ENCODE measurements at regions not wholly inside any gene's neighbourhood (a gene's known extent, or its start where the extent isn't known, plus 50 kb on each side); places are given as distances from the start of the nearest gene placed in this dataset.

DNA sequence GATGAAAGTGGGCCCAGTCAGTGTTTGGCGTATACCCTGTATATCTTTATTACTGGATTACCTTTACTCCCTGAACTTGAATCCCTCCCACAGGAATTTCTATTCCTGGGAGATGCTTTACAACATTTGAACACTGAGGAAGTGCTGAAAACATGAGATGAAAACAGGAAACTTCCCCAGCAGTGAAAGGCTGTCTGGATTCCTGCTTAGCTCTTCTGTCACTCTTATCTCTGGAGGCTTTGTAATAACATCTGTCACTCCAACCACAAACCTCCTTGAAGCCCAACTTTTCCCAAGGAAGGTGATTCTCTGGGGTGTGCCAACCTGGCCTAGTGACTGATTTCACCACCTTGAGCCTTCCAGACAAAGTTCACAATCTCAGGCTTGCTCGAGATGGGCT, 264.5 kb upstream of the BMP2 start:
- H3K9me3 ChIP-seq (ENCODE audit: control insufficient read depth, low read depth, low read length), result no peaks in the 10 kb centered on the region
- no peak overlapping the region for H3K23ac ChIP-seq (ENCODE audit: insufficient read length, low read depth, low read length)
- no peak overlapping the region for H3K4me2 ChIP-seq (ENCODE audit: insufficient read depth, insufficient read length, low read length)
- no peak overlapping the region for H3K27ac ChIP-seq (ENCODE audit: insufficient read length, low read depth, low read length)
- TF ChIP-seq, protein P1, sequence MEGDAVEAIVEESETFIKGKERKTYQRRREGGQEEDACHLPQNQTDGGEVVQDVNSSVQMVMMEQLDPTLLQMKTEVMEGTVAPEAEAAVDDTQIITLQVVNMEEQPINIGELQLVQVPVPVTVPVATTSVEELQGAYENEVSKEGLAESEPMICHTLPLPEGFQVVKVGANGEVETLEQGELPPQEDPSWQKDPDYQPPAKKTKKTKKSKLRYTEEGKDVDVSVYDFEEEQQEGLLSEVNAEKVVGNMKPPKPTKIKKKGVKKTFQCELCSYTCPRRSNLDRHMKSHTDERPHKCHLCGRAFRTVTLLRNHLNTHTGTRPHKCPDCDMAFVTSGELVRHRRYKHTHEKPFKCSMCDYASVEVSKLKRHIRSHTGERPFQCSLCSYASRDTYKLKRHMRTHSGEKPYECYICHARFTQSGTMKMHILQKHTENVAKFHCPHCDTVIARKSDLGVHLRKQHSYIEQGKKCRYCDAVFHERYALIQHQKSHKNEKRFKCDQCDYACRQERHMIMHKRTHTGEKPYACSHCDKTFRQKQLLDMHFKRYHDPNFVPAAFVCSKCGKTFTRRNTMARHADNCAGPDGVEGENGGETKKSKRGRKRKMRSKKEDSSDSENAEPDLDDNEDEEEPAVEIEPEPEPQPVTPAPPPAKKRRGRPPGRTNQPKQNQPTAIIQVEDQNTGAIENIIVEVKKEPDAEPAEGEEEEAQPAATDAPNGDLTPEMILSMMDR (conservative IDR thresholded peaks at IDR 0.05), result no peak
- Mint-ChIP-seq H3K4me3 (no peak overlapping the region), H3K4me1 (no peaks in the 10 kb centered on the region), H3K9me3 (peaks cover 5% of the 10 kb centered on the region in 2 experiments), H3K27ac (no peak overlapping the region), H3K27me3 (ENCODE audit: low read depth) (0 out of 2 replicates have a peak, but pooled peaks cover 2% of the 10 kb centered on the region), H3K36me3 (ENCODE audit: insufficient read depth in 1 of 3, low read depth in 3 of 3) (peaks cover 0 to 3% (median 0%) of the 10 kb centered on the region in 3 experiments; a peak in 2 of 7 replicates)
- H4K8ac ChIP-seq (replicated peaks; ENCODE audit: insufficient read length, low read depth, low read length), result no peak overlapping the region
- H2BK15ac ChIP-seq (ENCODE audit: low read depth, low read length), result no peak overlapping the region
- DNase-seq, result no peak
- H3T11ph ChIP-seq (ENCODE audit: low read length), result no peak overlapping the region
- H3K9ac ChIP-seq (ENCODE audit: extremely low read depth, insufficient read length, low read length), result no peak overlapping the region
- no peak overlapping the region for H4K5ac ChIP-seq (ENCODE audit: insufficient read length, low read depth, low read length)
- H3K27me3 ChIP-seq (ENCODE audit: insufficient read depth, low read length), result no peaks in the 10 kb centered on the region
- H3K56ac ChIP-seq (ENCODE audit: insufficient read length, low read depth, low read length), result no peak overlapping the region
- no peak overlapping the region for H2BK20ac ChIP-seq (ENCODE audit: low read depth, low read length, poor library complexity, severe bottlenecking)
- no peak overlapping the region for H3K4ac ChIP-seq (ENCODE audit: low read depth, low read length)
- H2AK5ac ChIP-seq (ENCODE audit: insufficient read length, low read length), result no peak overlapping the region
- no peak overlapping the region for H3K14ac ChIP-seq (ENCODE audit: insufficient read depth, low read length)
- no peak overlapping the region for H2BK12ac ChIP-seq (ENCODE audit: insufficient read length, low read depth, low read length)
- H2BK120ac ChIP-seq (ENCODE audit: low read depth, low read length, poor library complexity, severe bottlenecking), result no peak overlapping the region
- H3K79me2 ChIP-seq (ENCODE audit: insufficient read depth, low read length), result no peaks in the 10 kb centered on the region
- no peaks in the 10 kb centered on the region for H4K20me1 ChIP-seq (ENCODE audit: control insufficient read depth, insufficient read depth, insufficient read length)
- H3K18ac ChIP-seq (ENCODE audit: insufficient read length, low read depth, low read length), result no peak overlapping the region
- no peaks in the 10 kb centered on the region for H3K4me1 ChIP-seq (ENCODE audit: insufficient read depth, low read length)
- no CpG with 5 or more reads among the region's 2 CpGs for WGBS (ENCODE audit: extremely low coverage, insufficient read length, low lambda C conversion rate)
- no peak overlapping the region for H2AFZ ChIP-seq (ENCODE audit: low read length)
- no peak overlapping the region for H2BK5ac ChIP-seq (ENCODE audit: insufficient read length, low read length)
- H4K91ac ChIP-seq (ENCODE audit: insufficient read length, low read depth, low read length), result no peak overlapping the region
- H3K79me1 ChIP-seq (ENCODE audit: insufficient read depth, low read depth, low read length, poor library complexity, severe bottlenecking), result no peaks in the 10 kb centered on the region
- H3K23me2 ChIP-seq (ENCODE audit: insufficient read length, low read depth, low read length, poor library complexity, severe bottlenecking), result no peaks in the 10 kb centered on the region

All from H9 (cell line).